Stimulated activated naive CD8-positive, alpha-beta T cell treated with anti-CD3 and anti-CD28 coated beads, Interleukin-15, Interleukin-2, amounts not matched to agents 100 U/mL and 50 U/mL, for 24 hours (primary cell): ENCODE measurements at regions not wholly inside any gene's neighbourhood (a gene's known extent, or its start where the extent isn't known, plus 50 kb on each side); places are given as distances from the start of the nearest gene placed in this dataset.
"Not testable (repeated sequence)": the region's sequence is repeated elsewhere in the genome, so short reads cannot be mapped to it uniquely, and the experiment has no call there.

ENCODE experiments used
- ATAC-seq: fragments of 150-1000 bp; cut with Tn5 transposase; one replicate; pipeline ENCODE4 v1.10.0; 2021
- DNase-seq: peaks from one replicate; pipeline ENCODE4 v3.0.0; 2021

DNA sequence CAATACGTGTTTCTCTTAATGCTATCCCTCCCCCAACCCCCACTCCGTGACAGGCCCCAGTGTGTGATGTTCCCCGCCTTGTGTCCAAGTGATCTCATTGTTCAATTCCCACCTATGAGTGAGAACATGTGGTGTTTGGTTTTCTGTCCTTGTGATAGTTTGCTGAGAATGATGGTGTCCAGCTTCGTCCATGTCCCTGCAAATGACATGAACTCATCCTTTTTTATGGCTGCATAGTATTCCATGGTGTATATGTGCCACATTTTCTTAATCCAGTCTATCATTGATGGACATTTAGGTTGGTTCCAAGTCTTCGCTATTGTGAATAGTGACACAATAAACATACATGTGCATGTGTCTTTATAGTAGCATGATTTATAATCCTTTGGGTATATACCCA is 52.5 kb downstream of the KIAA0408 start:
- not testable (repeated sequence) for DNase-seq, ATAC-seq

DNA sequence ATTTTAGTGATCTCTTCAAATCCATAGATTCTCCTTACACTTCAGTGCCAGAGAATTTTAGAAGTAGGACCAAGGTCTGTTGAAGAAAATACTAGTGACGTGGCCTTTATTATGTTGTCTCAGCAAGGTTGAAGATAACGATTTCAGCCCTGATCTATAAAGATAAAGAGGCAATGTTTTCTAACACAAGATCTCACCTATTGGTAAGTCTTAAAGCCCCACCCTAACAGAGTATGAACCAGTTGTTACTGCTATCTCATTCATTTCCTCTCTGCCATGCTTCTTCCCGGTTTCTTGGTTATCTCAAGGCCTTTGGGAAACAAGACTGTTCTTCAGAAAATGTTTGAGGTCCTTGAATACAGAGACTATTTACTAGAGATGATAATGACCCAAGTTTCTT is 53.1 kb downstream of the KIAA0408 start:
- no peak for DNase-seq
- no peak for ATAC-seq

DNA sequence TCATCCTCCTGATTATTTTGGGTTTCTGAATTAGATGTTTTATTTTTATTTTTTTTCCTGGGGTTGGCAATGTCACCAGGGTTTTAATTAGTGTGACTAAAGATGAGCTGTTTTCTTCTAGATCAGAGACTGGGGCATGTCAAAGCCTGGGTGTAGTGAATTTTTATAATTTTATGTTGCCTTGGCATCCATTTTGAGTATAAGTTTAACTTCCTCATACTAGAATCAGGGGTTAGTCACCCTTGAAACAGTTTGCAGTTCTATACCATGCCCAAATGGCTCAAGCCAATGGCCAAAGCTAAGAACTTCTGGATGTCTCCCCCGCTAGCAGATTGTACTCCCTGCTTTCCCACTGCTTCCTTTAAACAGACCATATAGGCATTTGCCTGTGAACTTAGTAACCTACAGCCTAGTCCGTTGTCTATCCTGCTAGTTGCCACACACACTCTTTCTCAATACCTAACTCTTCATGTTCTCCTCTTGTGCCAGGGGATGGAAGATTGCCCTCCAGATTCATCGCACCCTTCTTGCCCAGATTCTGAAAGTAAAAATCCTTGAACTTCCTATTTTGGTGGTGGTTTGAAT is 54.5 kb downstream of the KIAA0408 start:
- DNase-seq = no peak
- no peak for ATAC-seq

DNA sequence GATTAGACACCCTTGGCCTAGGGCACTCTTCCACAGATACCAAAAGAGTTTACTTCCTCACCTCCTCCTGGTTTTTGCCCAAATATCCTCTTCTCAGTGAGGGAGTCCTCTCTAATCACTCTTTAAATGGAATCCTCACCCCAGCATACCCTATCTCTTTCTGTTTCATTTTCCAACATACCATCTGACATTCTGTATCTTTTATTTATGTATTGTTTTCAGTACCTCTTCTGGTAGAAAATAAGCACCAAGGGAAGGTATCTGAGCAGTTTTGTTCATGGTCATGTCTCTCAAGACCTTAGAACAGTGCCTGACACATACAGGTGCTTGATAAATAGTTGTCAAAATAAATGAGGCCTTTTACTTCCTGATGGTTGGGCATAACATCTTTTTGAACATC is 55.1 kb downstream of the KIAA0408 start:
- DNase-seq = no peak
- ATAC-seq = no peak

DNA sequence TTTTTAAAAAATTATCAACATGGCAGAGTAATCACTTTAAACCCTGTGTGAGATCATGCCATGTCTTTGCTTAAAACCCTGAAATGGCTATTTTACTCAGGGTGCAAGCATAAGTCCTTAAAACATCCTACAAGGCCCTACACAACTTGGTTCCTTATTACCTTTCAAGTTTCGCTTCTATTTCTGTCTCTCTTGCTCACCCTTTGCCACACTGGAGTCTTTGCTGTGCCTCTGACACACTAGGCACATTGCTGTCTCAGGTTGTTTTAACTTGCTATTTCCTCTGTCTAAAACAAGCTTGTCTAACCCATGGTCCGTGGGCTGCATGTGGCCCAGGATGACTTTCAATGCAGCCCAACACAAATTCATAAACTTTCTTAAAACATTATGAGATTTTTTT is 55.6 kb downstream of the KIAA0408 start:
- no peak for DNase-seq
- peak; percentile 32 for ATAC-seq

DNA sequence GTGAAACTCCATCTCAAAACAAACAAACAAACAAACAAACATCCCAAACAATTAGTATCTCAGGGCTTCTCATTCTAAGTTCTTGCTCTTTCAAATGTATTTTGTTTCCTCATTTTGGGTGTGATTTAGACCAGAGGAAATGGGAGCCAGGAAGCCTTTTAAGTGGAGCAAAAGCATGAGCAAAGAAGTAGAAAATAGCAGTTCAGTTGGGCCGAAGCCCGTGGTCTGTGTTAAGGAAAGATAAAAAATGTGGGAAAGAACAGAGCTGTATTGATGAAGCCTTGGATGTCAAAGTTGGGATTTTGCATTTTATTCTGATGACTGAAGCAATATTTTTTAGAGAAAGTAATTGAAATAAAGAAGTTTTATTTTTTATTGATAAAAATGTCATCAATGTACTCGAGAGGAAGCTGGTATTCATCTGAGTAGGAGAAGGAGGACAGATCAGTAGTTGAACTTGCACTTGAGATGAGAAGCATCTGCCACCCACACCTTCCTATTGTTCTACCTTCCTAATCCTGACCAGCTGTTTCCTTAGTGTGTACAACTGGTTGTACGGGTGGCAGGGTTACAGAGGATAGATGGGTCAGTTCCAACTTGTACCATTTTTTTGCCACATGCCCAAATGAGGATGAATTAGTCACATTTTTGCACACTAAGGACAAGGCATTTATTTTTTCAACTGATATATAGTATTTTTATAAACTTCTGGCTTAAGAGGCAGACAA is 56.1 kb downstream of the KIAA0408 start:
- no peak for ATAC-seq
- DNase-seq = no peak

DNA sequence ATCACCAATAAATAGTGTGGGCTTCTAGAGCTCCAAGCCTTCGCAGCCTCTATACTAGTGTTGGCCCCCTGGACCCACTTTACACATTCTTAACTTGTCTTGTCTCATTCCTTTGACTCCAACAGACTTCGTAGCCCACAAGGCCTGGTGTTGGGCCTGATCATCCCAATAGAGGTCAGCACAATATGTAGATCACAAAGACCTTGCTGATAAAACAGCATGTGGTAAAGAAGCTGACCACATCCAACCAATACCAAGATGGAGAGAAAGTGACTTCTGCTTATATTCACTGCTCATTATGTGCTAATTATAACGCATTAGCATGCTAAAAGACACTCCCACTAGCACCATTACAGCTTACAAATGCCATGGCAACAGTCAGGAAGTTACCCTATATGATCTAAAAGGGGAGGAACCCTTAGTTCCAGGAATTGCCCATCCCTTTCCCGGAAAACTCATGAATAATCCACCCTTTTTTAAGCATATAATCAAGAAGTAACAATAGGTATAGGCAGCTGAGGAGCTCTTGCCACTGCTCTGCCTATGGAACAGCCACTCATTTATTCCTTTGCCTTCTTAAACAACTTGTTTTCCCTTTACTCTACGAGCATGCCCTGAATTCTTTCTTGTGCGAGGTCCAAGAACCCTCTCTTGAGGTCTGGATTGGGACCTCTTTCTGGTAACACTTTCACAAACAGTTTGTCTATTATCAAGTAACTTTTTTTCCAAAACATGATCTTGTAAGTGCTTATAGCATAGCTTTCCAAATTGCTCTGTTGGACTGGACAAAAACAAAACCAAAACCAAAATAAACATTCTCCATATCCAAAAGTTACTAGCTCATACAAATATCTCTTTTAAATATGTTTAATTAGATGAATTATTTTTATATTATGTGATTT is 54.6 kb upstream of the ECHDC1 start:
- DNase-seq (no peak), ATAC-seq (no peak)

DNA sequence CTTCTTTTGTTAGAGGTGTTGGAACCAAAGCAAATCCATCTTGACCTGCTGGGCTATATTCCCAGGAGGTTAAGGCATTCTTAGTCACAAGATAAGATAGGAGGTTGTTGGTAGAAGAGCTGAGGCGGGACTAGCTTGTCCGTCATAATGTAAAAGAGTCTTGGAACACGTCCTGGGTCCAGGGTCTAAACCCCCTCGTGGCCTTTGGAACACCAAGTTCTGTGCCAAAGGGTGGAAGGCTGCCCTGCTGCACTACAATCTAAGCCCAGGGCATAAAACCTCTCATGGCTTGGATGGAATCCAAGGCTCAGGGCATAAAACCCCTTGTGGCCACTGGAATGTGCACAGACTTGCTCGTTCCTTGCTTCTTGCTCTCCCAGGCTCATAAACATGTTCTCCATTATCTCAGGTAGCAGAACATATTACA is 53.8 kb upstream of the ECHDC1 start:
- ATAC-seq, DNase-seq: not testable (repeated sequence)
